ENCODE measurements at regions not wholly inside any gene's neighbourhood (a gene's known extent, or its start where the extent isn't known, plus 50 kb on each side); places are given as distances from the start of the nearest gene placed in this dataset.
A peak's percentile ranks its signal among the peaks of the same experiment; 100 is the strongest.

DNA sequence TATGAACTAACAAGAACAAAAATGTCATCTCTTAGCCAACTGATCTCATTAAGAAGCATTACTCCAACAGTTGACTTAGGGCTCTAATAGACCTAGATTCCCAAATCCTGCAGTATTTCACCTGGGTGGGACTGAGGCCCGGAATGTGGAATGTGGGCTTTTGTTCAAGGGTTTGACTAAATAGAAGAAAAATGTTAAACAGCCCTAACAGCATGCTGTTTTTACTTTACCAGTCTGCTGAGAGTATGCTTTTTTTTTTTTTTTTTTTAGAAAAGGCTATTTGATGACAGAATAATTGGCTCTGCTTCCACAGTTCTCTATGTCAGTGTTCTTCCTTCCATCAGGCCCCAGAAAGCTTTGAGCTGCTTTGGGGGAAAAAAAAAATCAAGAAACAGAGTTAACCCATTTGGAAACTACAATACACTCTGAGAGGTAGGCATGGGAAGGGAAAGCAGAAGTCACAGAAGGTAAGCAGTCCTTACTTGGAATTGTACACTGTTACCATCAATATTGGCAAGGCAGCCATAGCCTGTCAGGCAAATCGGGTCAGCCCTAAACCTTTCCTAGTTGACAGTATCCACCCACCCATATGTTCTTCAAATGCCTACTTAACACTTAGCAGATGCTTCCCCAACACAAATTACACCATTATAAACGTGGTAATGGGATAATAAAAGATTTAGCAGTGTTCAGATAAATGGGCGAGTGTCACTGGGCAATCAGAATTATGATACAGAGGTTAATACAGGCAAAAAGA is 224.2 kb downstream of the CNTN3 start:
- DNase-seq, result peak in 2 of 3 donors; percentile 50 to 74
- Histone ChIP-seq H3K36me3 (ENCODE audit: control insufficient read depth in 4 of 4, insufficient read depth in 4 of 4, low read length in 4 of 4) (no peaks in the 10 kb centered on the region), H3K4me1 (ENCODE audit: control insufficient read depth in 5 of 5, insufficient read depth in 5 of 5, low read length in 5 of 5) (peaks cover 0 to 14% (median 0%) of the 10 kb centered on the region in 5 donors), H3K4me3 (no peak overlapping the region), H3K9me3 (ENCODE audit: control insufficient read depth in 4 of 4, insufficient read depth in 3 of 4, low read length in 3 of 4) (no peaks in the 10 kb centered on the region), H3K27me3 (ENCODE audit: control insufficient read depth in 3 of 3, insufficient read depth in 3 of 3, low read length in 2 of 3) (no peaks in the 10 kb centered on the region), H3K9ac (ENCODE audit: insufficient read depth in 1 of 2, low read length in 2 of 2) (peak overlapping the region in 1 of 2 donors; percentile 57), H3K27ac (ENCODE audit: low read depth in 1 of 2, low read length in 1 of 2) (no peak overlapping the region)
- ATAC-seq (ENCODE audit: insufficient read depth, low FRiP score), result no peak
- whole genome bisulfite sequencing, 2 donors, result 62 to 68% methylated on average over 4 of the region's 4 CpGs
- TF ChIP-seq, protein P1, sequence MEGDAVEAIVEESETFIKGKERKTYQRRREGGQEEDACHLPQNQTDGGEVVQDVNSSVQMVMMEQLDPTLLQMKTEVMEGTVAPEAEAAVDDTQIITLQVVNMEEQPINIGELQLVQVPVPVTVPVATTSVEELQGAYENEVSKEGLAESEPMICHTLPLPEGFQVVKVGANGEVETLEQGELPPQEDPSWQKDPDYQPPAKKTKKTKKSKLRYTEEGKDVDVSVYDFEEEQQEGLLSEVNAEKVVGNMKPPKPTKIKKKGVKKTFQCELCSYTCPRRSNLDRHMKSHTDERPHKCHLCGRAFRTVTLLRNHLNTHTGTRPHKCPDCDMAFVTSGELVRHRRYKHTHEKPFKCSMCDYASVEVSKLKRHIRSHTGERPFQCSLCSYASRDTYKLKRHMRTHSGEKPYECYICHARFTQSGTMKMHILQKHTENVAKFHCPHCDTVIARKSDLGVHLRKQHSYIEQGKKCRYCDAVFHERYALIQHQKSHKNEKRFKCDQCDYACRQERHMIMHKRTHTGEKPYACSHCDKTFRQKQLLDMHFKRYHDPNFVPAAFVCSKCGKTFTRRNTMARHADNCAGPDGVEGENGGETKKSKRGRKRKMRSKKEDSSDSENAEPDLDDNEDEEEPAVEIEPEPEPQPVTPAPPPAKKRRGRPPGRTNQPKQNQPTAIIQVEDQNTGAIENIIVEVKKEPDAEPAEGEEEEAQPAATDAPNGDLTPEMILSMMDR (IDR thresholded peaks at IDR 0.05; ENCODE audit: control extremely low read depth, extremely low read depth), result no peak

DNA sequence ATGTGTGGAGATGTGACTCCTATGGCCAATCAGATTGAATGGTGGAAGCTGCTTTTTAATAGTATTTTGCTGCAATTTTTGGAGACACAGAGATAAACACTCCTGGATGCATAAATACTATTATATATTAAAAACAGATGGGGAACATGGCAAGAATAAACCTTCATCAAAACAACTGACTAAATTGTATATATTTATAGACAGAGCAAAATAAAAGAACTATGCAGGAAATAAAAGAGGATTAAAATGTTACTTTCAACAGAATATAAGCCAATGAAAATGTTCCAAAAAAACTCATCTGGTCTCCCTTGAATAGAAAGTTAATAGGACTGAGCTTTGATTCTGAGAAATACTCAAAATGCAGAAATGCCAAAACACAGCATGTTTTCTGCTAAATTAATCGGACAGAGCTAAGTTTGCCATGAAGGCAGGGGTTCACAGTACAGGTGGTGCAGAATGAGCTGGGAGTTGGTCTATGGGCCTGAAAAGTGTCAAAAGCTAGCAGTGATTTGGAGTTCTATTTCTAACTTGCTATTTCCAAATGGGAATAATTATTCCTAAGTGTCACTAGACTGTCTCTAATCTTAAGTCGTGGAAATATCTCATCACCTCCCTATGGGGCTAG is 227.2 kb downstream of the CNTN3 start:
- Histone ChIP-seq H3K27me3 (ENCODE audit: control insufficient read depth in 3 of 3, insufficient read depth in 3 of 3, low read length in 2 of 3) (no peaks in the 10 kb centered on the region), H3K9me3 (ENCODE audit: control insufficient read depth in 4 of 4, insufficient read depth in 3 of 4, low read length in 3 of 4) (no peaks in the 10 kb centered on the region), H3K36me3 (ENCODE audit: control insufficient read depth in 4 of 4, insufficient read depth in 4 of 4, low read length in 4 of 4) (no peaks in the 10 kb centered on the region), H3K9ac (ENCODE audit: insufficient read depth in 1 of 2, low read length in 2 of 2) (no peak overlapping the region), H3K27ac (ENCODE audit: low read depth in 1 of 2, low read length in 1 of 2) (no peak overlapping the region), H3K4me1 (ENCODE audit: control insufficient read depth in 5 of 5, insufficient read depth in 5 of 5, low read length in 5 of 5) (peaks cover 0 to 14% (median 0%) of the 10 kb centered on the region in 5 donors), H3K4me3 (no peak overlapping the region)
- DNase-seq (no peak), ATAC-seq (ENCODE audit: insufficient read depth, low FRiP score) (no peak)
- TF ChIP-seq, protein P1 (IDR thresholded peaks at IDR 0.05; ENCODE audit: control extremely low read depth, extremely low read depth), result no peak
- WGBS, 2 donors, result 75 to 85% methylated on average over 2 of the region's 2 CpGs

DNA sequence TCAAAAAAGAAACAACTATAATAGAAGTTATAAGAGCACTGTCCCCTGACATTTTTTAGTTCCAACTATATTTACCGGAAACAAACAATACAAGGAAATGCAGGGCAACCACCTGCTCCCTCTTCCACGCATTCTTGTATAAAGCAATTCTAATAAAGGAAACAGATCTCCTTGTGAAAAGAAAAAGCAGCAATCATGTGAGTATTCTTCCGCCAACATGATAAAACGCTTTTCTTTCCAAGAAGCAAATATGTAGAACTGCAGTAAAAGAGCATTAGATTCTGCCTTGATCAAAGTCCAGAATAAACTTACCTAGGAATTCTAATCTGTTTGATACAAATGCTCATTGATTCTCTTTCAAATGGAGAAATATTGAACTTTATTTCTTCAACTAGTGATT is 230.3 kb downstream of the CNTN3 start:
- Histone ChIP-seq H3K4me3 (no peak overlapping the region), H3K9me3 (ENCODE audit: control insufficient read depth in 4 of 4, insufficient read depth in 3 of 4, low read length in 3 of 4) (no peaks in the 10 kb centered on the region), H3K27me3 (ENCODE audit: control insufficient read depth in 3 of 3, insufficient read depth in 3 of 3, low read length in 2 of 3) (no peaks in the 10 kb centered on the region), H3K27ac (ENCODE audit: low read depth in 1 of 2, low read length in 1 of 2) (no peak overlapping the region), H3K36me3 (ENCODE audit: control insufficient read depth in 4 of 4, insufficient read depth in 4 of 4, low read length in 4 of 4) (no peaks in the 10 kb centered on the region), H3K9ac (ENCODE audit: insufficient read depth in 1 of 2, low read length in 2 of 2) (no peak overlapping the region), H3K4me1 (ENCODE audit: control insufficient read depth in 5 of 5, insufficient read depth in 5 of 5, low read length in 5 of 5) (no peaks in the 10 kb centered on the region)
- DNase-seq (no peak), ATAC-seq (ENCODE audit: insufficient read depth, low FRiP score) (no peak)
- TF ChIP-seq, protein P1 (IDR thresholded peaks at IDR 0.05; ENCODE audit: control extremely low read depth, extremely low read depth), result no peak
- 71 to 73% methylated on average over 4 of the region's 4 CpGs for WGBS, 2 donors

All from lung (tissue), 11 donors.